SU-DHL-6 (cell line): ENCODE measurements at regions not wholly inside any gene's neighbourhood (a gene's known extent, or its start where the extent isn't known, plus 50 kb on each side); places are given as distances from the start of the nearest gene placed in this dataset.

Experiments used
- H2AFZ ChIP-seq: fragments of 200-600 bp; sonication (generic); 2 replicates; pipeline ENCODE4 v1.6.1; 2014; ENCODE audit warnings: low read depth, mild to moderate bottlenecking, moderate library complexity, mixed read lengths, antibody characterized with exemption, low read length; ENCODE audit not compliant: severe bottlenecking
- H3F3A ChIP-seq: fragments of 200-600 bp; shearing (Covaris generic); 2 replicates; pipeline ENCODE4 v1.6.0; 2016; ENCODE audit warnings: antibody characterized with exemption, mild to moderate bottlenecking; ENCODE audit not compliant: insufficient read depth
- H3K27ac ChIP-seq: fragments of 200-600 bp; sonication (generic); 2 replicates; pipeline ENCODE4 v1.5.1; 2016; ENCODE audit warnings: low read depth, mild to moderate bottlenecking, low read length, moderate library complexity, mixed read lengths
- H3K27me3 ChIP-seq: fragments of 200-600 bp; sonication (generic), shearing (Covaris generic); 2 replicates; pipeline ENCODE4 v1.6.0; 2014; ENCODE audit warnings: mild to moderate bottlenecking, low read length
- H3K36me3 ChIP-seq: fragments of 200-600 bp; sonication (generic); 2 replicates; pipeline ENCODE4 v1.6.1; 2014; ENCODE audit warnings: mild to moderate bottlenecking, low read length, mixed read lengths
- H3K4me2 ChIP-seq: fragments of 300-600, 200-600 bp; shearing (Covaris generic), sonication (generic); 2 replicates; pipeline ENCODE4 v1.6.0; 2014; ENCODE audit warnings: low read length, low read depth, mild to moderate bottlenecking; ENCODE audit not compliant: poor library complexity, severe bottlenecking
- H3K4me3 ChIP-seq: fragments of 200-600 bp; sonication (generic); 2 replicates; pipeline ENCODE4 v1.5.1; 2014; ENCODE audit warnings: antibody characterized with exemption, low read length, mild to moderate bottlenecking, mixed read lengths; ENCODE audit not compliant: insufficient read depth, poor library complexity, severe bottlenecking
- H3K79me2 ChIP-seq: fragments of 200-600 bp; sonication (generic); 2 replicates; pipeline ENCODE4 v1.6.1; 2014; ENCODE audit warnings: mild to moderate bottlenecking, low read length, moderate library complexity; ENCODE audit not compliant: insufficient read depth
- H3K9ac ChIP-seq: fragments of 200-600 bp; sonication (generic); 2 replicates; pipeline ENCODE4 v1.7.0; 2014; ENCODE audit warnings: mild to moderate bottlenecking, low read length
- H3K9me2 ChIP-seq: fragments of 200-600 bp; sonication (generic); replicated peaks from 2 replicates; pipeline ENCODE4 v1.6.1; 2014; ENCODE audit warnings: low read length; ENCODE audit not compliant: insufficient read depth
- H3K9me3 ChIP-seq: fragments of 200-600 bp; sonication (generic); 2 replicates; pipeline ENCODE4 v1.6.1; 2014; ENCODE audit warnings: low read length, mixed read lengths; ENCODE audit not compliant: insufficient read depth
- H4K20me1 ChIP-seq: fragments of 200-600 bp; sonication (generic); 2 replicates; pipeline ENCODE4 v1.6.1; 2014; ENCODE audit warnings: low read depth, mild to moderate bottlenecking, antibody characterized with exemption, low read length, moderate library complexity, mixed read lengths
- EZH2phosphoT487 ChIP-seq: fragments of 200-600 bp; sonication (generic), shearing (Covaris generic); conservative IDR thresholded peaks from 2 replicates; pipeline ENCODE4 v1.6.1; 2018; ENCODE audit warnings: mild to moderate bottlenecking, antibody characterized with exemption, low read length, moderate library complexity, mixed read lengths
- TF ChIP-seq, protein P1 (sequence below): fragments of 200-600 bp; sonication (generic); IDR thresholded peaks from one replicate; pipeline ENCODE4 v1.5.1; 2017; ENCODE audit warnings: antibody characterized with exemption, mild to moderate bottlenecking, low read length, moderate library complexity; ENCODE audit not compliant: insufficient read depth, poor library complexity, severe bottlenecking

DNA sequence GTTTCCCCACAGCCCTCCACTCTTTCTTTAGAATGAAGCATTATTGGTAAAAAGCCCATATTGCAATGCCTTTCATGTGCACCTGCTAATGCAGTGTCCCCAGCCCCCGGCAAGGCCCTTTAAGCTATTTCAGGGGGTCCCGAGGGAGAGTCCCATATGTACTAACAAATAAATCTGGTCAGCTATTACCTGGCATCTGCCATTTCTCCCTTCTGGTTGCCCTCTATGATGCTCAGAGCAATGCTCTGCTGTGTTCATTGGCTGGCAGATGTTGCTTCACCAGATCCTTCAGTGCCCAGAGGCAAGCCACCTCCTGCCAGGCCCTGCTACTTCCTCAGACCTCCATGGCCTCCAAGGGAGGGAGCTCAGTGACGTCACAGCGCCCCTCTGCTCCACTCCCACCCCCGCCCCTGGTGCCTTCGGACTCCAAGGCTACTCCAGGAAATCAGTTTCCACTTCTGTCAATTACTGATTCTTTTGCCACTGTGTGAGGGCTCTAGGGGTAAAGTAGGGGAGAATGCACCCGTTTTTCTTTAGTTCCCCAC is 201.1 kb upstream of the GLRA1 start:
- H3K27me3 ChIP-seq = no peaks in the 10 kb centered on the region
- H2AFZ ChIP-seq = no peak overlapping the region
- no peaks in the 10 kb centered on the region for H4K20me1 ChIP-seq
- H3K79me2 ChIP-seq = no peaks in the 10 kb centered on the region
- H3F3A ChIP-seq = no peaks in the 10 kb centered on the region
- no peaks in the 10 kb centered on the region for H3K9me2 ChIP-seq
- no peak overlapping the region for H3K4me2 ChIP-seq
- no peaks in the 10 kb centered on the region for H3K9me3 ChIP-seq
- H3K36me3 ChIP-seq = no peaks in the 10 kb centered on the region
- TF ChIP-seq EZH2phosphoT487 = no peak
- TF ChIP-seq, protein P1, sequence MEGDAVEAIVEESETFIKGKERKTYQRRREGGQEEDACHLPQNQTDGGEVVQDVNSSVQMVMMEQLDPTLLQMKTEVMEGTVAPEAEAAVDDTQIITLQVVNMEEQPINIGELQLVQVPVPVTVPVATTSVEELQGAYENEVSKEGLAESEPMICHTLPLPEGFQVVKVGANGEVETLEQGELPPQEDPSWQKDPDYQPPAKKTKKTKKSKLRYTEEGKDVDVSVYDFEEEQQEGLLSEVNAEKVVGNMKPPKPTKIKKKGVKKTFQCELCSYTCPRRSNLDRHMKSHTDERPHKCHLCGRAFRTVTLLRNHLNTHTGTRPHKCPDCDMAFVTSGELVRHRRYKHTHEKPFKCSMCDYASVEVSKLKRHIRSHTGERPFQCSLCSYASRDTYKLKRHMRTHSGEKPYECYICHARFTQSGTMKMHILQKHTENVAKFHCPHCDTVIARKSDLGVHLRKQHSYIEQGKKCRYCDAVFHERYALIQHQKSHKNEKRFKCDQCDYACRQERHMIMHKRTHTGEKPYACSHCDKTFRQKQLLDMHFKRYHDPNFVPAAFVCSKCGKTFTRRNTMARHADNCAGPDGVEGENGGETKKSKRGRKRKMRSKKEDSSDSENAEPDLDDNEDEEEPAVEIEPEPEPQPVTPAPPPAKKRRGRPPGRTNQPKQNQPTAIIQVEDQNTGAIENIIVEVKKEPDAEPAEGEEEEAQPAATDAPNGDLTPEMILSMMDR = no peak
- H3K9ac ChIP-seq = no peak overlapping the region
- H3K4me3 ChIP-seq = no peak overlapping the region
- H3K27ac ChIP-seq = no peak overlapping the region

DNA sequence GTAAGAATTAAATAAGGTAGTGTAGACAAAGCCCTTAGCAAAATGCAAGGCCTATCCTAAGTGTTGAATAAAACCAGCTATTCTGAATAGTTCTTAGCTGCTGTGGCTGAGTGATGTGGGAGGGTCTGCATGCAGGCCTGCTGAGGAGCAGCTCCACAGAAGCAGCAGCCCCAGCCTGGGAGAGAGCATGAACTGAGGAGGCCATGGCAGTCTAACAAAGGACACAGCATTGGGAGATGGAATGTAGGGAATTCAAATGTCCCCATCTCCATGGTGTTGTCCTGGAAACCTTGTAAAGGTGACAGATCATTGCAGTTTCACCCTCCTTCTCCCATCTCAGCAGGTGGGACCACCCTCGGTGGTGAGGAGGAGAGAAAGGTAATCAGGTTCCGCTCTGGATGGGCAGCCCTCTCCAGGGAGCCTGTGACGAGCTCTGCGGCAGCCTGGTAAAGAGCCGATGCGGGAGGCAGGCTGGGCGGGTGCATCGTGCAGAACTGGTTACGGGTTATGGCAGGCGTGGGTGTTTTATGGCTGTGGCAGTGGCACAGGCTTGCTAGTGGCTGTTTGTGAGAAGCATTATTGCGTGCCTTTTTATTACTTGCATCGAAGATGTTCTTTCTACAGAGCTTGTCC is 199.9 kb upstream of the GLRA1 start:
- H3K4me2 ChIP-seq = no peak overlapping the region
- H3K9ac ChIP-seq = no peak overlapping the region
- no peaks in the 10 kb centered on the region for H3K9me3 ChIP-seq
- H3K4me3 ChIP-seq = no peak overlapping the region
- no peak overlapping the region for H2AFZ ChIP-seq
- no peaks in the 10 kb centered on the region for H3K36me3 ChIP-seq
- no peaks in the 10 kb centered on the region for H3F3A ChIP-seq
- no peak for TF ChIP-seq EZH2phosphoT487
- TF ChIP-seq, protein P1 = no peak
- H3K9me2 ChIP-seq = no peaks in the 10 kb centered on the region
- H3K27ac ChIP-seq = no peak overlapping the region
- H3K79me2 ChIP-seq = no peaks in the 10 kb centered on the region
- H4K20me1 ChIP-seq = no peaks in the 10 kb centered on the region
- no peaks in the 10 kb centered on the region for H3K27me3 ChIP-seq

DNA sequence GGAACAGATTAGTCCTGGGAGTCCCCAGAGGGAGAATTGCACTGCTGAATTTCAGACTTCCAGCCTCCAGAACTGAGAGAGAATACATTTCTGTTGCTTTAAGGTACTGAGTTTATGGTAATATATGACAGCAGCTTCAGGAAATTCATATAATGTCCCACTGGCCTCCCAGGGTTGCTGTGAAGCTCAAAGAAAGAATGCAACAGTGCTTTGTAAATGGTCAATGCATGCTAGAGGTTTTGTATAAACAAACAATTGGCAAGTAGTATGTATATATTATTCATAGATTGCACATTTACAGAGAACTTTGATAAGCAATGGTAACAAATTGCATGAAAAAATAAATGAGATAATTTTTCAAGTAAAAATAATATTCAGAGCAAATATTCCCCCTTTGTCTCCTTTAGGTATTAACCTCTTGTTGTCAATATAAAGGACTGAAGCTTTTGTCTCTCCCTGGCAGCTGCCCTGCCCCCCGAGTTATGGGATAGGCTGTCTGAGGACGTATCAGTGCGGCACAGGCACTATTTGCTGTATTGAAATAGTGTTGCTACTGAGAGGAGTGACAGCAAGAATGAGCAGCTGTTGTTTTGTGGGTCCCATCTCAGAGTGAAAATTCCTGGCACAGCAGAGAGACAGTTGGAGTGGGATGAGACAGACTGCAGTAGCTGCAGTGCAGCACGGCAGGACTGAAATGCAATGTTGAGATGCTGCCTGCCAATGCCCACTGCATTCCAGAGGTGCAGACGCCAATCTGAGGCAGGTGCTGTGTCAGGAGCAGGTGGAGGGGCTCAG is 194.2 kb upstream of the GLRA1 start:
- TF ChIP-seq EZH2phosphoT487 = no peak
- TF ChIP-seq, protein P1 = no peak
- Histone ChIP-seq H3K9me3 (no peaks in the 10 kb centered on the region), H3K27me3 (no peaks in the 10 kb centered on the region), H4K20me1 (no peaks in the 10 kb centered on the region), H3K4me2 (no peak overlapping the region), H3K9me2 (no peaks in the 10 kb centered on the region), H3K27ac (no peak overlapping the region), H3K36me3 (no peaks in the 10 kb centered on the region), H2AFZ (no peak overlapping the region), H3K4me3 (no peak overlapping the region), H3K79me2 (no peaks in the 10 kb centered on the region), H3F3A (no peaks in the 10 kb centered on the region), H3K9ac (no peak overlapping the region)
